CD4-positive, CD25-positive, alpha-beta regulatory T cell (primary cell): ENCODE measurements at regions not wholly inside any gene's neighbourhood (a gene's known extent, or its start where the extent isn't known, plus 50 kb on each side); places are given as distances from the start of the nearest gene placed in this dataset.

Source experiments
- ATAC-seq, 2 donors: fragments of 150-1000 bp; cut with Tn5 transposase; one replicate each; pipeline ENCODE4 v1.10.0; 2021; ENCODE audit warnings: low read depth in 2 of 2, moderate number of reproducible peaks in 2 of 2, moderate library complexity in 1 of 2
- DNase-seq, 3 donors: peaks; one replicate each; pipeline versions ENCODE4 v3.0.0 to v3.0.0-alpha.2; 2012 to 2022; ENCODE audit warnings: mixed read lengths in 1 of 3
- H3K27ac ChIP-seq: one replicate; pipeline ENCODE4 v1.7.0; 2013; ENCODE audit warnings: mild to moderate bottlenecking, low read length; ENCODE audit not compliant: insufficient read depth, poor library complexity, severe bottlenecking
- H3K27me3 ChIP-seq: one replicate; pipeline ENCODE4 v1.7.0; 2013; ENCODE audit warnings: low read length; ENCODE audit not compliant: control insufficient read depth, insufficient read depth
- H3K36me3 ChIP-seq: one replicate; pipeline ENCODE4 v1.7.0; 2013; ENCODE audit warnings: mild to moderate bottlenecking, low read length, moderate library complexity; ENCODE audit not compliant: control insufficient read depth, insufficient read depth
- H3K4me1 ChIP-seq: 2 replicates; pipeline ENCODE4 v1.7.0; 2013; ENCODE audit warnings: mild to moderate bottlenecking, low read length; ENCODE audit not compliant: insufficient read depth, control insufficient read depth, poor library complexity, severe bottlenecking
- H3K4me3 ChIP-seq: one replicate; pipeline ENCODE4 v1.7.0; 2013; ENCODE audit warnings: low read depth, mild to moderate bottlenecking, low read length, moderate library complexity
- H3K9me3 ChIP-seq, 2 experiments: 1 replicate in 1 of 2; 2 replicates in 1 of 2; pipeline ENCODE4 v1.7.0; 2013; ENCODE audit warnings: low read length in 2 of 2, mild to moderate bottlenecking in 1 of 2, moderate library complexity in 1 of 2; ENCODE audit not compliant: control insufficient read depth in 2 of 2
- H3K27ac Mint-ChIP-seq, 3 donors: one replicate each; pipeline ENCODE4 v1.8.0; 2020 to 2022; ENCODE audit warnings: mild to moderate bottlenecking in 3 of 3, mixed read lengths in 3 of 3, moderate library complexity in 2 of 3
- H3K27me3 Mint-ChIP-seq: one replicate; pipeline ENCODE4 v1.8.0; 2022; ENCODE audit warnings: mild to moderate bottlenecking, mixed read lengths
- H3K36me3 Mint-ChIP-seq: one replicate; pipeline ENCODE4 v1.8.0; 2020; ENCODE audit warnings: mixed read lengths
- H3K4me1 Mint-ChIP-seq, 4 donors: one replicate each; pipeline ENCODE4 v1.8.0; 2020 to 2022; ENCODE audit warnings: mixed read lengths in 4 of 4, mild to moderate bottlenecking in 1 of 4
- H3K4me3 Mint-ChIP-seq, 4 donors: one replicate each; pipeline ENCODE4 v1.8.0; 2020 to 2022; ENCODE audit warnings: mild to moderate bottlenecking in 4 of 4, mixed read lengths in 4 of 4, moderate library complexity in 3 of 4
- H3K9me3 Mint-ChIP-seq, 7 donors: one replicate each; pipeline ENCODE4 v1.8.0; 2020 to 2022; ENCODE audit warnings: mixed read lengths in 7 of 7, mild to moderate bottlenecking in 3 of 7, moderate library complexity in 2 of 7

- Mint-ChIP-seq H3K36me3 (no peaks in the 10 kb centered on the region), H3K4me3 (no peak overlapping the region), H3K9me3 (peaks cover 0 to 5% (median 2%) of the 10 kb centered on the region in 7 donors), H3K27me3 (no peaks in the 10 kb centered on the region), H3K4me1 (no peaks in the 10 kb centered on the region), H3K27ac (no peak overlapping the region)
- H3K4me3 ChIP-seq = no peak overlapping the region
- DNase-seq = no peak
- no peaks in the 10 kb centered on the region for H3K4me1 ChIP-seq
- H3K27me3 ChIP-seq = no peaks in the 10 kb centered on the region
- H3K27ac ChIP-seq = no peak overlapping the region
- no peak for ATAC-seq
- no peaks in the 10 kb centered on the region for H3K9me3 ChIP-seq
- no peaks in the 10 kb centered on the region for H3K36me3 ChIP-seq
Measured at GRCh38 chr5:4989118-4989517, 151.0 kb upstream of the ADAMTS16 start.

GRCh38 chr5:4990017-4990416, 150.1 kb upstream of the ADAMTS16 start:
- Histone ChIP-seq H3K27ac (no peak overlapping the region), H3K4me3 (no peak overlapping the region), H3K9me3 (no peaks in the 10 kb centered on the region), H3K4me1 (no peaks in the 10 kb centered on the region), H3K36me3 (no peaks in the 10 kb centered on the region), H3K27me3 (no peaks in the 10 kb centered on the region)
- ATAC-seq (no peak), DNase-seq (no peak)
- Mint-ChIP-seq H3K27me3 (no peaks in the 10 kb centered on the region), H3K9me3 (peaks cover 0 to 5% (median 2%) of the 10 kb centered on the region in 7 donors), H3K36me3 (no peaks in the 10 kb centered on the region), H3K4me1 (no peaks in the 10 kb centered on the region), H3K4me3 (no peak overlapping the region), H3K27ac (no peak overlapping the region)

GRCh38 chr5:4990462-4990861, 149.7 kb upstream of the ADAMTS16 start:
- Histone ChIP-seq H3K27ac (no peak overlapping the region), H3K27me3 (no peaks in the 10 kb centered on the region), H3K36me3 (no peaks in the 10 kb centered on the region), H3K9me3 (no peaks in the 10 kb centered on the region), H3K4me3 (no peak overlapping the region), H3K4me1 (no peaks in the 10 kb centered on the region)
- peaks cover 0 to 5% (median 2%) of the 10 kb centered on the region in 7 donors for H3K9me3 Mint-ChIP-seq
- H3K4me3 Mint-ChIP-seq = no peak overlapping the region
- no peak overlapping the region for H3K27ac Mint-ChIP-seq
- H3K27me3 Mint-ChIP-seq = no peaks in the 10 kb centered on the region
- no peaks in the 10 kb centered on the region for H3K4me1 Mint-ChIP-seq
- DNase-seq = no peak
- ATAC-seq = no peak
- H3K36me3 Mint-ChIP-seq = no peaks in the 10 kb centered on the region

- Mint-ChIP-seq H3K9me3 (peaks cover 0 to 5% (median 2%) of the 10 kb centered on the region in 7 donors), H3K36me3 (no peaks in the 10 kb centered on the region), H3K27me3 (no peaks in the 10 kb centered on the region), H3K4me1 (no peaks in the 10 kb centered on the region), H3K27ac (no peak overlapping the region), H3K4me3 (no peak overlapping the region)
- Histone ChIP-seq H3K36me3 (no peaks in the 10 kb centered on the region), H3K9me3 (no peaks in the 10 kb centered on the region), H3K27ac (no peak overlapping the region), H3K4me1 (no peaks in the 10 kb centered on the region), H3K27me3 (no peaks in the 10 kb centered on the region), H3K4me3 (no peak overlapping the region)
- ATAC-seq = no peak
- no peak for DNase-seq
Measured at GRCh38 chr5:4991925-4992324, 148.2 kb upstream of the ADAMTS16 start.

- H3K27me3 Mint-ChIP-seq = no peaks in the 10 kb centered on the region
Measured at GRCh38 chr5:4995014-4995413, 145.1 kb upstream of the ADAMTS16 start.

GRCh38 chr5:5005353-5005752, 134.8 kb upstream of the ADAMTS16 start:
- no peak overlapping the region for H3K27ac ChIP-seq
- no peak for DNase-seq
- no peaks in the 10 kb centered on the region for H3K9me3 ChIP-seq
- no peak for ATAC-seq
- H3K27me3 ChIP-seq = no peaks in the 10 kb centered on the region
- H3K36me3 Mint-ChIP-seq = no peaks in the 10 kb centered on the region
- H3K4me3 Mint-ChIP-seq = no peak overlapping the region
- H3K4me1 Mint-ChIP-seq = no peaks in the 10 kb centered on the region
- no peak overlapping the region for H3K27ac Mint-ChIP-seq
- H3K4me1 ChIP-seq = no peaks in the 10 kb centered on the region
- no peak overlapping the region for H3K4me3 ChIP-seq
- no peaks in the 10 kb centered on the region for H3K36me3 ChIP-seq
- peaks cover 0 to 21% (median 4%) of the 10 kb centered on the region in 7 donors for H3K9me3 Mint-ChIP-seq
- H3K27me3 Mint-ChIP-seq = no peaks in the 10 kb centered on the region

More at GRCh38 chr5:4995014-4995413, 145.1 kb upstream of the ADAMTS16 start:
- peaks cover 0 to 8% (median 4%) of the 10 kb centered on the region in 7 donors for H3K9me3 Mint-ChIP-seq
- Histone ChIP-seq H3K9me3 (no peaks in the 10 kb centered on the region), H3K27ac (no peak overlapping the region), H3K36me3 (no peaks in the 10 kb centered on the region), H3K4me1 (no peaks in the 10 kb centered on the region), H3K27me3 (no peaks in the 10 kb centered on the region), H3K4me3 (no peak overlapping the region)
- DNase-seq (no peak), ATAC-seq (no peak)
- no peak overlapping the region for H3K4me3 Mint-ChIP-seq
- no peaks in the 10 kb centered on the region for H3K4me1 Mint-ChIP-seq
- H3K27ac Mint-ChIP-seq = no peak overlapping the region
- H3K36me3 Mint-ChIP-seq = no peaks in the 10 kb centered on the region

- Histone ChIP-seq H3K27ac (no peak overlapping the region), H3K36me3 (no peaks in the 10 kb centered on the region), H3K9me3 (no peaks in the 10 kb centered on the region), H3K4me1 (no peaks in the 10 kb centered on the region), H3K27me3 (no peaks in the 10 kb centered on the region), H3K4me3 (no peak overlapping the region)
- Mint-ChIP-seq H3K4me1 (no peaks in the 10 kb centered on the region), H3K27ac (no peak overlapping the region), H3K9me3 (peaks cover 0 to 26% (median 6%) of the 10 kb centered on the region in 7 donors), H3K4me3 (no peak overlapping the region), H3K27me3 (no peaks in the 10 kb centered on the region), H3K36me3 (no peaks in the 10 kb centered on the region)
- DNase-seq (no peak), ATAC-seq (no peak)
Measured at GRCh38 chr5:5006548-5006947, 133.6 kb upstream of the ADAMTS16 start.

GRCh38 chr5:5009240-5009639, 130.9 kb upstream of the ADAMTS16 start:
- no peaks in the 10 kb centered on the region for H3K36me3 Mint-ChIP-seq
- no peaks in the 10 kb centered on the region for H3K4me1 Mint-ChIP-seq
- DNase-seq (no peak), ATAC-seq (no peak)
- no peak overlapping the region for H3K27ac Mint-ChIP-seq
- Histone ChIP-seq H3K9me3 (no peaks in the 10 kb centered on the region), H3K4me1 (no peaks in the 10 kb centered on the region), H3K4me3 (no peak overlapping the region), H3K27me3 (no peaks in the 10 kb centered on the region), H3K36me3 (no peaks in the 10 kb centered on the region), H3K27ac (no peak overlapping the region)
- H3K4me3 Mint-ChIP-seq = no peak overlapping the region
- H3K9me3 Mint-ChIP-seq = peaks cover 0 to 16% (median 5%) of the 10 kb centered on the region in 7 donors
- H3K27me3 Mint-ChIP-seq = no peaks in the 10 kb centered on the region
